ENCODE measurements at regions not wholly inside any gene's neighbourhood (a gene's known extent, or its start where the extent isn't known, plus 50 kb on each side); places are given as distances from the start of the nearest gene placed in this dataset.

- TF ChIP-seq DPF2 (CRISPR knock-in tag; IDR thresholded peaks at IDR 0.05; ENCODE audit: borderline replicate concordance, low read depth) = no peak
- no peak for TF ChIP-seq SMARCC2 (IDR thresholded peaks at IDR 0.05)
- TF ChIP-seq SUZ12 (IDR thresholded peaks at IDR 0.05; ENCODE audit: low read depth, low read length) = no peak
- TF ChIP-seq FUBP1 (CRISPR knock-in tag; IDR thresholded peaks at IDR 0.05; ENCODE audit: borderline replicate concordance) = no peak
- TF ChIP-seq TARDBP (CRISPR knock-in tag; IDR thresholded peaks at IDR 0.05) = no peak
- TF ChIP-seq, protein P1, sequence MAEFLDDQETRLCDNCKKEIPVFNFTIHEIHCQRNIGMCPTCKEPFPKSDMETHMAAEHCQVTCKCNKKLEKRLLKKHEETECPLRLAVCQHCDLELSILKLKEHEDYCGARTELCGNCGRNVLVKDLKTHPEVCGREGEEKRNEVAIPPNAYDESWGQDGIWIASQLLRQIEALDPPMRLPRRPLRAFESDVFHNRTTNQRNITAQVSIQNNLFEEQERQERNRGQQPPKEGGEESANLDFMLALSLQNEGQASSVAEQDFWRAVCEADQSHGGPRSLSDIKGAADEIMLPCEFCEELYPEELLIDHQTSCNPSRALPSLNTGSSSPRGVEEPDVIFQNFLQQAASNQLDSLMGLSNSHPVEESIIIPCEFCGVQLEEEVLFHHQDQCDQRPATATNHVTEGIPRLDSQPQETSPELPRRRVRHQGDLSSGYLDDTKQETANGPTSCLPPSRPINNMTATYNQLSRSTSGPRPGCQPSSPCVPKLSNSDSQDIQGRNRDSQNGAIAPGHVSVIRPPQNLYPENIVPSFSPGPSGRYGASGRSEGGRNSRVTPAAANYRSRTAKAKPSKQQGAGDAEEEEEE (CRISPR knock-in tag; IDR thresholded peaks at IDR 0.05; ENCODE audit: borderline replicate concordance) = no peak
- no peak for TF ChIP-seq NBN (conservative IDR thresholded peaks at IDR 0.05)
Measured at GRCh38 chr13:32861304-32861703, 154.9 kb upstream of the KL start.

Measured in HepG2 (cell line).